GM19468 (cell line): ENCODE measurements at regions not wholly inside any gene's neighbourhood (a gene's known extent, or its start where the extent isn't known, plus 50 kb on each side); places are given as distances from the start of the nearest gene placed in this dataset.
"Not testable (repeated sequence)": the region's sequence is repeated elsewhere in the genome, so short reads cannot be mapped to it uniquely, and the experiment has no call there.

Source experiments
- ATAC-seq: cut with Tn5 transposase; IDR thresholded peaks from one replicate; pipeline ENCODE4 v1.9.1; 2021; ENCODE audit warnings: mild to moderate bottlenecking, moderate library complexity, moderate number of reproducible peaks; ENCODE audit not compliant: unreplicated experiment; ENCODE audit errors: extremely low read depth

GRCh38 chr6:155861821-155862220 lies 406.2 kb upstream of the NOX3 start:
- ATAC-seq = no peak

GRCh38 chr6:155858906-155859305 lies 403.3 kb upstream of the NOX3 start:
- ATAC-seq = not testable (repeated sequence)

GRCh38 chr6:155854787-155855186 lies 399.1 kb upstream of the NOX3 start:
- ATAC-seq = no peak

- no peak for ATAC-seq
Measured at GRCh38 chr6:155853011-155853410, 397.4 kb upstream of the NOX3 start.

GRCh38 chr6:155850408-155850841 lies 394.8 kb upstream of the NOX3 start:
- ATAC-seq = no peak

- ATAC-seq = no peak
Measured at GRCh38 chr6:155847711-155848110, 392.1 kb upstream of the NOX3 start.

GRCh38 chr6:155837474-155837873 lies 381.8 kb upstream of the NOX3 start:
- ATAC-seq = no peak

- ATAC-seq = no peak
Measured at GRCh38 chr6:155832596-155832995, 377.0 kb upstream of the NOX3 start.

GRCh38 chr6:155830531-155830930 lies 374.9 kb upstream of the NOX3 start:
- ATAC-seq = no peak

- no peak for ATAC-seq
Measured at GRCh38 chr6:155829646-155830045, 374.0 kb upstream of the NOX3 start.

GRCh38 chr6:155828989-155829388 lies 373.4 kb upstream of the NOX3 start:
- no peak for ATAC-seq

GRCh38 chr6:155818698-155819097 lies 363.1 kb upstream of the NOX3 start:
- no peak for ATAC-seq

GRCh38 chr6:155813548-155813947 lies 357.9 kb upstream of the NOX3 start:
- no peak for ATAC-seq

GRCh38 chr6:155807243-155807642 lies 351.6 kb upstream of the NOX3 start:
- no peak for ATAC-seq

GRCh38 chr6:155801046-155801445 lies 345.4 kb upstream of the NOX3 start:
- no peak for ATAC-seq

GRCh38 chr6:155798876-155799275 lies 343.2 kb upstream of the NOX3 start:
- ATAC-seq = not testable (repeated sequence)

- no peak for ATAC-seq
Measured at GRCh38 chr6:155795173-155795796, 339.6 kb upstream of the NOX3 start.

GRCh38 chr6:155791891-155792290 lies 336.3 kb upstream of the NOX3 start:
- ATAC-seq = no peak

GRCh38 chr6:155791186-155791585 lies 335.5 kb upstream of the NOX3 start:
- no peak for ATAC-seq

GRCh38 chr6:155787168-155787567 lies 331.5 kb upstream of the NOX3 start:
- ATAC-seq = no peak

GRCh38 chr6:155786528-155786927 lies 330.9 kb upstream of the NOX3 start:
- no peak for ATAC-seq

GRCh38 chr6:155782739-155783459 lies 327.3 kb upstream of the NOX3 start:
- no peak for ATAC-seq
